ENCODE measurements at regions not wholly inside any gene's neighbourhood (a gene's known extent, or its start where the extent isn't known, plus 50 kb on each side); places are given as distances from the start of the nearest gene placed in this dataset.

DNA sequence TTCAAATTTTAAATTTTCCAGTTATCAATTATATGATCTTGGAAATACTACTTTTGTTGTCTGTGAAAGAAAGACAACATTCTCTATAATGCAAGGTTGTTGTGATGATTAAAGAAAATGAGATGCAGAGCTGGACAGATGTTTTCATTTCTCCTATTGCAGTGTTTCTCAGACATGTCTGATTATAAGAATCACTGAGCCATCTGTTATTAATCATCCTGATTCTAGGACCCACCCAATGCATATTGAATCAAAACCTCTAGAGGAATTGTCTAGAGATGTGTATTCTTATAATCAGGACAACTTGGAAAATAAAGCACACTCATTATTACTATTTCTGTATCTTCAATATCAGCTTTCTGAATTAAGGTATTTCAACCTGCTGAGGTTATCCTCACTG lies 121.1 kb upstream of the ASTN2 start:
- TF ChIP-seq, protein P1, sequence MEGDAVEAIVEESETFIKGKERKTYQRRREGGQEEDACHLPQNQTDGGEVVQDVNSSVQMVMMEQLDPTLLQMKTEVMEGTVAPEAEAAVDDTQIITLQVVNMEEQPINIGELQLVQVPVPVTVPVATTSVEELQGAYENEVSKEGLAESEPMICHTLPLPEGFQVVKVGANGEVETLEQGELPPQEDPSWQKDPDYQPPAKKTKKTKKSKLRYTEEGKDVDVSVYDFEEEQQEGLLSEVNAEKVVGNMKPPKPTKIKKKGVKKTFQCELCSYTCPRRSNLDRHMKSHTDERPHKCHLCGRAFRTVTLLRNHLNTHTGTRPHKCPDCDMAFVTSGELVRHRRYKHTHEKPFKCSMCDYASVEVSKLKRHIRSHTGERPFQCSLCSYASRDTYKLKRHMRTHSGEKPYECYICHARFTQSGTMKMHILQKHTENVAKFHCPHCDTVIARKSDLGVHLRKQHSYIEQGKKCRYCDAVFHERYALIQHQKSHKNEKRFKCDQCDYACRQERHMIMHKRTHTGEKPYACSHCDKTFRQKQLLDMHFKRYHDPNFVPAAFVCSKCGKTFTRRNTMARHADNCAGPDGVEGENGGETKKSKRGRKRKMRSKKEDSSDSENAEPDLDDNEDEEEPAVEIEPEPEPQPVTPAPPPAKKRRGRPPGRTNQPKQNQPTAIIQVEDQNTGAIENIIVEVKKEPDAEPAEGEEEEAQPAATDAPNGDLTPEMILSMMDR (IDR thresholded peaks at IDR 0.05; ENCODE audit: low read length), result no peak
- TF ChIP-seq EZH2 (optimal IDR thresholded peaks at IDR 0.05; ENCODE audit: low read depth, low read length), result no peak

Measured in MM.1S (cell line).